NCI-H2107 (cell line): ENCODE measurements at regions not wholly inside any gene's neighbourhood (a gene's known extent, or its start where the extent isn't known, plus 50 kb on each side); places are given as distances from the start of the nearest gene placed in this dataset.
A peak's percentile ranks its signal among the peaks of the same experiment; 100 is the strongest.
"Not testable (repeated sequence)": the region's sequence is repeated elsewhere in the genome, so short reads cannot be mapped to it uniquely, and the experiment has no call there.

ENCODE experiments used
- DNase-seq: peaks from one replicate; lab custom pipeline; 2025; lab: John Stamatoyannopoulos, UW

- no peak for DNase-seq
Measured at GRCh38 chr6:135707426-135707825, 144.1 kb upstream of the PDE7B start.

GRCh38 chr6:135710042-135710441 lies 141.5 kb upstream of the PDE7B start:
- DNase-seq = no peak

GRCh38 chr6:135722190-135722589 lies 129.3 kb upstream of the PDE7B start:
- DNase-seq = no peak

- DNase-seq = no peak
Measured at GRCh38 chr6:135722679-135723078, 128.8 kb upstream of the PDE7B start.

GRCh38 chr6:135728589-135728988 lies 122.9 kb upstream of the PDE7B start:
- DNase-seq = no peak

GRCh38 chr6:135731116-135731515 lies 120.4 kb upstream of the PDE7B start:
- no peak for DNase-seq

- not testable (repeated sequence) for DNase-seq
Measured at GRCh38 chr6:135736351-135736750, 115.2 kb upstream of the PDE7B start.

GRCh38 chr6:135738636-135739035 lies 112.9 kb upstream of the PDE7B start:
- DNase-seq = no peak

- DNase-seq = no peak
Measured at GRCh38 chr6:135739288-135739687, 112.2 kb upstream of the PDE7B start.

GRCh38 chr6:135740580-135740979 lies 110.9 kb upstream of the PDE7B start:
- no peak for DNase-seq

- peak; percentile 8 for DNase-seq
Measured at GRCh38 chr6:135743476-135743875, 108.0 kb upstream of the PDE7B start.

- no peak for DNase-seq
Measured at GRCh38 chr6:135748189-135748588, 103.3 kb upstream of the PDE7B start.

- no peak for DNase-seq
Measured at GRCh38 chr6:135750081-135750480, 101.4 kb upstream of the PDE7B start.

- DNase-seq = no peak
Measured at GRCh38 chr6:135753196-135753595, 98.3 kb upstream of the PDE7B start.

- no peak for DNase-seq
Measured at GRCh38 chr6:135759831-135760230, 91.7 kb upstream of the PDE7B start.

GRCh38 chr6:135774006-135774405 lies 77.5 kb upstream of the PDE7B start:
- no peak for DNase-seq

GRCh38 chr6:135779213-135779612 lies 72.3 kb upstream of the PDE7B start:
- DNase-seq = no peak

- DNase-seq = no peak
Measured at GRCh38 chr6:135780326-135780725, 71.2 kb upstream of the PDE7B start.

GRCh38 chr6:135782546-135782945 lies 69.0 kb upstream of the PDE7B start:
- no peak for DNase-seq

- no peak for DNase-seq
Measured at GRCh38 chr6:135784507-135784906, 67.0 kb upstream of the PDE7B start.

GRCh38 chr6:135789375-135790050 lies 62.0 kb upstream of the PDE7B start:
- DNase-seq = no peak

- no peak for DNase-seq
Measured at GRCh38 chr6:135791441-135791840, 60.1 kb upstream of the PDE7B start.

GRCh38 chr6:135796643-135797305 lies 54.7 kb upstream of the PDE7B start:
- no peak for DNase-seq

GRCh38 chr6:135797361-135797760 lies 54.1 kb upstream of the PDE7B start:
- no peak for DNase-seq
